Activated naive CD8-positive, alpha-beta T cell treated with anti-CD3 and anti-CD28 coated beads, Interleukin-2, amount 50 U/mL, for 24 hours (primary cell): ENCODE measurements at regions not wholly inside any gene's neighbourhood (a gene's known extent, or its start where the extent isn't known, plus 50 kb on each side); places are given as distances from the start of the nearest gene placed in this dataset.
"Not testable (repeated sequence)": the region's sequence is repeated elsewhere in the genome, so short reads cannot be mapped to it uniquely, and the experiment has no call there.

ENCODE experiments used
- ATAC-seq: fragments of 150-1000 bp; cut with Tn5 transposase; one replicate; pipeline ENCODE4 v1.10.0; 2021
- DNase-seq: peaks from one replicate; pipeline ENCODE4 v3.0.0; 2021
- H3K27ac Mint-ChIP-seq: one replicate; pipeline ENCODE4 v1.8.0; 2021; ENCODE audit warnings: mild to moderate bottlenecking, mixed read lengths
- H3K27me3 Mint-ChIP-seq: one replicate; pipeline ENCODE4 v1.8.0; 2021; ENCODE audit warnings: mixed read lengths
- H3K36me3 Mint-ChIP-seq: one replicate; pipeline ENCODE4 v1.8.0; 2021; ENCODE audit warnings: low read depth, mixed read lengths
- H3K4me1 Mint-ChIP-seq: one replicate; pipeline ENCODE4 v1.8.0; 2021; ENCODE audit warnings: mixed read lengths
- H3K4me3 Mint-ChIP-seq: one replicate; pipeline ENCODE4 v1.8.0; 2021; ENCODE audit warnings: mild to moderate bottlenecking, moderate library complexity, mixed read lengths
- H3K9me3 Mint-ChIP-seq: one replicate; pipeline ENCODE4 v1.8.0; 2021; ENCODE audit warnings: mixed read lengths

- Mint-ChIP-seq H3K36me3 (no peaks in the 10 kb centered on the region), H3K4me1 (no peaks in the 10 kb centered on the region), H3K27ac (no peak overlapping the region), H3K27me3 (peaks cover 21% of the 10 kb centered on the region), H3K9me3 (no peaks in the 10 kb centered on the region), H3K4me3 (no peak overlapping the region)
- no peak for ATAC-seq
- DNase-seq, result no peak
Observed at GRCh38 chr2:234812851-234813250, 139.0 kb upstream of the SH3BP4 start.

- H3K27me3 Mint-ChIP-seq, result peaks cover 9% of the 10 kb centered on the region
Observed at GRCh38 chr2:234808907-234809306, 142.9 kb upstream of the SH3BP4 start.

GRCh38 chr2:234806818-234807217, 145.0 kb upstream of the SH3BP4 start:
- DNase-seq (no peak), ATAC-seq (no peak)
- Mint-ChIP-seq H3K4me3 (no peak overlapping the region), H3K36me3 (no peaks in the 10 kb centered on the region), H3K9me3 (no peaks in the 10 kb centered on the region), H3K27me3 (peaks cover 3% of the 10 kb centered on the region), H3K27ac (no peak overlapping the region), H3K4me1 (no peaks in the 10 kb centered on the region)

More at GRCh38 chr2:234808907-234809306, 142.9 kb upstream of the SH3BP4 start:
- DNase-seq, result no peak
- ATAC-seq, result no peak
- no peak overlapping the region for H3K4me3 Mint-ChIP-seq
- no peak overlapping the region for H3K27ac Mint-ChIP-seq
- no peaks in the 10 kb centered on the region for H3K9me3 Mint-ChIP-seq
- no peaks in the 10 kb centered on the region for H3K36me3 Mint-ChIP-seq
- H3K4me1 Mint-ChIP-seq, result no peaks in the 10 kb centered on the region

DNA sequence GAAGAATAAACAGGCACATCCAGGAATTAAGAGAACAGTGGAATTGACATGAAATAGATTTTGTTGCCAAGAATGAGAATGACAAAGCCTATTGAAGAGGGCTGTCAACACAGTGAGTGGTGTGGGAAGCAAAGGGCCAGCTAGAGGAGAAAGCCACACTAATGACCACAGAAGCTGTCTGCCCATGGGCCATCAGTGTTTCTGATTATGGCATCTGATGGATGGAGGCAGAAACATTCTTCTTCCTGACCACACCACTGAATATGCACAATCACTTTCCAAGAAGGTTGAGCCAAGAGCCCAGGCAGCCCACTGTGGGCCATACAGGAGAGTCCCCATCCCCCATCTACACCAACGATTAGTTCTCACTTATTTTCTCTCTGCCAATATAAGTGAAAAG, 146.0 kb upstream of the SH3BP4 start:
- no peaks in the 10 kb centered on the region for H3K4me1 Mint-ChIP-seq
- H3K9me3 Mint-ChIP-seq, result no peaks in the 10 kb centered on the region
- DNase-seq (no peak), ATAC-seq (no peak)
- peaks cover 3% of the 10 kb centered on the region for H3K27me3 Mint-ChIP-seq
- H3K36me3 Mint-ChIP-seq, result no peaks in the 10 kb centered on the region
- H3K27ac Mint-ChIP-seq, result no peak overlapping the region
- H3K4me3 Mint-ChIP-seq, result no peak overlapping the region

- peaks cover 3% of the 10 kb centered on the region for H3K27me3 Mint-ChIP-seq
- no peaks in the 10 kb centered on the region for H3K4me1 Mint-ChIP-seq
- no peak overlapping the region for H3K27ac Mint-ChIP-seq
- ATAC-seq (no peak), DNase-seq (no peak)
- H3K4me3 Mint-ChIP-seq, result no peak overlapping the region
- H3K9me3 Mint-ChIP-seq, result no peaks in the 10 kb centered on the region
- no peaks in the 10 kb centered on the region for H3K36me3 Mint-ChIP-seq
Observed at GRCh38 chr2:234804704-234805103, 147.1 kb upstream of the SH3BP4 start.

DNA sequence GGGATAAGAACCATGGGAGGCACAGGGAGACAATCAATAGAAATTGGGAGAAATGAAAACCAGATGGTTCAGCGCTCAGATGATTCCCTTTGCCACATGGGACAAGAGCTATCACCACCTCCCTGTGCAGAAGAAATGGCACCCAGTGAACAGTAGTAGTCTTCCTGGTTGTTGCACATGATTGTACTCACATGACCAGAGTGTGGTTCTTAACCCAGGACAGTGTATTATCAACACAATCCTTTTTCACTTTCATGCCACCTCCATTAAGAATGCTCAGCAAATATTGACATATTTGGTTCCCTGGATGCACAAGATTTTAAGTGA, 149.0 kb upstream of the SH3BP4 start:
- DNase-seq, result no peak
- Mint-ChIP-seq H3K9me3 (no peaks in the 10 kb centered on the region), H3K4me1 (no peaks in the 10 kb centered on the region), H3K27ac (no peak overlapping the region), H3K27me3 (no peaks in the 10 kb centered on the region), H3K4me3 (no peak overlapping the region), H3K36me3 (no peaks in the 10 kb centered on the region)
- ATAC-seq, result no peak

GRCh38 chr2:234802071-234802844, 149.6 kb upstream of the SH3BP4 start:
- Mint-ChIP-seq H3K27me3 (peaks cover under 1% of the 10 kb centered on the region), H3K36me3 (no peaks in the 10 kb centered on the region), H3K4me1 (no peaks in the 10 kb centered on the region), H3K9me3 (no peaks in the 10 kb centered on the region), H3K27ac (no peak overlapping the region), H3K4me3 (no peak overlapping the region)
- DNase-seq, result no peak
- ATAC-seq, result no peak

DNA sequence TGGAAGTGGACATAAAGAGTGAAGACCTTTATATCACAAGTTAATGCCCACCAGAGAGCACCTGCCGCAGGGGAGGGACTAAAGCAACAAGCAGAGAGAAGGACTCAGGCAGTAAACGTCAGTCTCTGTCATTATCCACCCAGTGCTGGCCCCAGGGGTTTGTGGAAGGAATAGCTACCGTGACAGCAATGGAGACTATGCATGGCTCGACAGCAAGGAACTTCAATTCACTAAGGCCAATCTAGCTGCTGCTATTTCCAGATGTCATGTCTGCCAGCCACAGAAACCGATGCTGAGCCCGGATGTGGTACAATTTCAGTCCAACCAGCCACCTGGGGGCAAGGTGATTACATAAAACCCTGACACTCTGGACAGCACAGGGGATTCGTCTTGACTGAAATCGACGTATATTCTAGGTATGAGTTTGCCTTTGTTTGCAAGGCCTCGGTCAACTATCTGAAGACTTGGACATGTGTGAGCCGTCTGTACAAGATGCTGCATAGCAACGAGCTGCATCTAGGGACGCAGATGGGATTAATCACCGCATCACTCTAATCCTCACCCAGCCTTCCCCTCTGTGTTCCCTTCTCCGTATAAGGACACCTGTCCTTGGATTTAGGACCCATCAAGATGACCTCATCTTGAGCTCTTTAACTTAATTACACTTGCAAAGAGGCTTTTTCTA, 154.1 kb upstream of the SH3BP4 start:
- ATAC-seq, result no peak
- no peak for DNase-seq
- no peaks in the 10 kb centered on the region for H3K36me3 Mint-ChIP-seq
- no peak overlapping the region for H3K4me3 Mint-ChIP-seq
- no peak overlapping the region for H3K27ac Mint-ChIP-seq
- H3K9me3 Mint-ChIP-seq, result no peaks in the 10 kb centered on the region
- H3K27me3 Mint-ChIP-seq, result peaks cover 2% of the 10 kb centered on the region
- H3K4me1 Mint-ChIP-seq, result no peaks in the 10 kb centered on the region

DNA sequence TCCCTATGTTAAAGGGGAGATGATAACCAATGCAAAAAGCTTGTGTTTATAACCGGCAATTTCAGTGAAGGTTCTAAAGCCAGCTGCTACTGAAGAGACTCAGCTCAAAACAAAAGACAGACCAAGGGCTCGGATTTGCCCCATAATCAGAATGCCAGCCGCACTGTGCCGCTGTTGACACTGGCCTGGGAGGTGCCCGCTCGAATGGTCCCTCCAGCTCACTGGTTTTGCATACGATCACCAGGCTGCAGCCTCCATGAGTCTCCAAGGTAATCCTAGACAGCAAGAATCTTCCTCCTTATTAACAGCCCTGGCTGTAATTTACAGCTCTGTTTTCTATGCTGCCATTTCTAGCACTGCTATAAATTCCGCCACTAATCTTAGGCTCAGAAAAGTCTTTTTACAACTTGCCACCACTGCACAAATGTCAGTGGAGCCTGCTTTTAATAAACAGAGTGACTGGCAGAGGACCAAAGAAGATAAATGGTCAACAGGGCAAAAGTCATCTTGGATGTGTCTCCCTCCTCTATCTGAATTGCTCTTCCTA, 155.7 kb upstream of the SH3BP4 start:
- Mint-ChIP-seq H3K36me3 (no peaks in the 10 kb centered on the region), H3K9me3 (no peaks in the 10 kb centered on the region), H3K4me1 (no peaks in the 10 kb centered on the region), H3K4me3 (no peak overlapping the region), H3K27me3 (peaks cover 2% of the 10 kb centered on the region), H3K27ac (no peak overlapping the region)
- DNase-seq (no peak), ATAC-seq (no peak)

GRCh38 chr2:234795272-234795920, 156.4 kb upstream of the SH3BP4 start:
- H3K36me3 Mint-ChIP-seq, result no peaks in the 10 kb centered on the region
- no peak overlapping the region for H3K27ac Mint-ChIP-seq
- no peak overlapping the region for H3K4me3 Mint-ChIP-seq
- no peaks in the 10 kb centered on the region for H3K4me1 Mint-ChIP-seq
- H3K27me3 Mint-ChIP-seq, result peaks cover 2% of the 10 kb centered on the region
- ATAC-seq (no peak), DNase-seq (no peak)
- H3K9me3 Mint-ChIP-seq, result no peaks in the 10 kb centered on the region

DNA sequence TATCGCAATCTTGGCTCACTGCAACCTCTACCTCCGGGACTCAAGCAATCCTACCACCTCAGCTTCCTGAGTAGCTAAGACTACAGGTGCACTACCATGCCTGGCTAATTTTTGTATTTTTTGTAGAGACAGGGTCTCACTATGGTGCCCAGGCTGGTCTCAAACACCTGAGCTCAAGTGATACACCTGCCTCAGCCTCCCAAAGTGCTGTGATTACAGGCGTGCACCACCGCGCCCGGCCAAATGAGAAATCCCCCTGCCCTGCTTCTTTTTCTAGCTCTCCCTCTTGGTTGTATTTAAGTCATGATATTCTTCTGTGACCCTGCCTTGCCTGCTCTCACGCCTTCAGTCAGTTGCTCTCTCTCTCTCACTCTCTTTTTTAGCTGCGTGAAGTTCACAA, 157.0 kb upstream of the SH3BP4 start:
- Mint-ChIP-seq H3K36me3 (no peaks in the 10 kb centered on the region), H3K4me3 (no peak overlapping the region), H3K27ac (no peak overlapping the region), H3K27me3 (peaks cover 2% of the 10 kb centered on the region), H3K4me1 (no peaks in the 10 kb centered on the region), H3K9me3 (no peaks in the 10 kb centered on the region)
- ATAC-seq (no peak), DNase-seq (no peak)

GRCh38 chr2:234793212-234793785, 158.5 kb upstream of the SH3BP4 start:
- no peak overlapping the region for H3K4me3 Mint-ChIP-seq
- no peak overlapping the region for H3K27ac Mint-ChIP-seq
- ATAC-seq, result no peak
- H3K4me1 Mint-ChIP-seq, result no peaks in the 10 kb centered on the region
- H3K36me3 Mint-ChIP-seq, result no peaks in the 10 kb centered on the region
- no peak for DNase-seq
- peaks cover 2% of the 10 kb centered on the region for H3K27me3 Mint-ChIP-seq
- H3K9me3 Mint-ChIP-seq, result no peaks in the 10 kb centered on the region

DNA sequence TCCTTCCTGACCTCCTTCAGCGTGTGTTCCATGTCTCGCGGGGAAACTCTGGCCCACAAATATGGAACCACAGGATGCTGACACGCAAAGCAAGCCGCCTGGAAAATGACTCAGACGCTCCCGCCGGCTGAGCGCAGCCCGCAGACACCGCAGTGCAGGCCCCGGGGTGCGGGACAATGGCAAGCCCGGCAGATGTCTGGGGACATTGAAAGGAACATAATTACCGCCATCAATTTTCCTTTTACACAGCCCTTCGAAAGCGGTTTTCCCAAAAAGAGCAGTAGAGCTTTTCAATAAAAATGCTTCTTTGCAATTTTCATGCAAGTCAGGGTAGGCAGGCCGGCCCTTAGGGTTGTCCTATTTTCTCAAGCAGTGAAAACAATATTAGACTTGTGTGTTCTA, 159.2 kb upstream of the SH3BP4 start:
- Mint-ChIP-seq H3K36me3 (no peaks in the 10 kb centered on the region), H3K27me3 (peaks cover 2% of the 10 kb centered on the region), H3K9me3 (no peaks in the 10 kb centered on the region), H3K4me3 (no peak overlapping the region), H3K27ac (no peak overlapping the region), H3K4me1 (no peaks in the 10 kb centered on the region)
- DNase-seq, result no peak
- no peak for ATAC-seq

- not testable (repeated sequence) for H3K27ac Mint-ChIP-seq, H3K27me3 Mint-ChIP-seq, H3K4me3 Mint-ChIP-seq, ATAC-seq, H3K4me1 Mint-ChIP-seq, H3K9me3 Mint-ChIP-seq, DNase-seq, H3K36me3 Mint-ChIP-seq
Observed at GRCh38 chr2:234792096-234792495, 159.7 kb upstream of the SH3BP4 start.

GRCh38 chr2:234790380-234790779, 161.4 kb upstream of the SH3BP4 start:
- Mint-ChIP-seq H3K4me3 (no peak overlapping the region), H3K27ac (no peak overlapping the region), H3K36me3 (no peaks in the 10 kb centered on the region), H3K9me3 (no peaks in the 10 kb centered on the region), H3K4me1 (no peaks in the 10 kb centered on the region), H3K27me3 (peaks cover 3% of the 10 kb centered on the region)
- no peak for DNase-seq
- no peak for ATAC-seq
